Esophagus (tissue), 2 donors: ENCODE measurements at regions not wholly inside any gene's neighbourhood (a gene's known extent, or its start where the extent isn't known, plus 50 kb on each side); places are given as distances from the start of the nearest gene placed in this dataset.
"Not testable (repeated sequence)": the region's sequence is repeated elsewhere in the genome, so short reads cannot be mapped to it uniquely, and the experiment has no call there.

ENCODE experiments used
- H3K27ac ChIP-seq, 2 donors: one replicate each; pipeline ENCODE4 v1.5.1; 2013; ENCODE audit warnings: low read depth in 2 of 2, mild to moderate bottlenecking in 2 of 2, inconsistent platforms in 1 of 2, low read length in 1 of 2, moderate library complexity in 1 of 2
- H3K27me3 ChIP-seq, 2 donors: one replicate each; pipeline ENCODE4 v1.6.1; 2013; ENCODE audit warnings: low read length in 2 of 2, control low read depth in 1 of 2, mild to moderate bottlenecking in 1 of 2; ENCODE audit not compliant: insufficient read depth in 2 of 2, control insufficient read depth in 1 of 2
- H3K36me3 ChIP-seq, 2 donors: one replicate each; pipeline ENCODE4 v1.6.1; 2013; ENCODE audit warnings: low read length in 1 of 2; ENCODE audit not compliant: control insufficient read depth in 2 of 2, insufficient read depth in 2 of 2
- H3K4me1 ChIP-seq, 2 donors: one replicate each; pipeline ENCODE4 v1.6.1; 2013; ENCODE audit warnings: low read length in 1 of 2; ENCODE audit not compliant: control insufficient read depth in 2 of 2, insufficient read depth in 2 of 2
- H3K4me3 ChIP-seq, 2 donors: one replicate each; pipeline ENCODE4 v1.5.1; 2013; ENCODE audit warnings: low read length in 2 of 2, mild to moderate bottlenecking in 2 of 2, low read depth in 1 of 2, moderate library complexity in 1 of 2
- H3K9me3 ChIP-seq, 2 donors: one replicate each; pipeline ENCODE4 v1.6.1; 2013; ENCODE audit warnings: mild to moderate bottlenecking in 2 of 2, low read depth in 1 of 2, low read length in 1 of 2, moderate library complexity in 1 of 2; ENCODE audit not compliant: control insufficient read depth in 2 of 2, insufficient read depth in 1 of 2
- WGBS, 2 donors: extraction: QIAGEN DNeasy Blood & Tissue Kit; methylation state at CpG; one replicate each; pipeline ENCODE4 v1.1.7; 2013; 5-methylcytosine and 5-hydroxymethylcytosine counted together
- donor health status: healthy with polysubstance abuse.
- donor health status: Bipolar disorder and iron deficiency.

- Histone ChIP-seq H3K4me1 (no peaks in the 10 kb centered on the region), H3K27ac (no peak overlapping the region), H3K36me3 (no peaks in the 10 kb centered on the region), H3K9me3 (no peaks in the 10 kb centered on the region), H3K27me3 (no peaks in the 10 kb centered on the region), H3K4me3 (no peak overlapping the region)
- WGBS, 2 donors = 47 to 67% methylated on average over 1 of the region's 1 CpG
These were observed 332.7 kb downstream of the CENPW start for GRCh38 chr6:126672649-126673048.

DNA sequence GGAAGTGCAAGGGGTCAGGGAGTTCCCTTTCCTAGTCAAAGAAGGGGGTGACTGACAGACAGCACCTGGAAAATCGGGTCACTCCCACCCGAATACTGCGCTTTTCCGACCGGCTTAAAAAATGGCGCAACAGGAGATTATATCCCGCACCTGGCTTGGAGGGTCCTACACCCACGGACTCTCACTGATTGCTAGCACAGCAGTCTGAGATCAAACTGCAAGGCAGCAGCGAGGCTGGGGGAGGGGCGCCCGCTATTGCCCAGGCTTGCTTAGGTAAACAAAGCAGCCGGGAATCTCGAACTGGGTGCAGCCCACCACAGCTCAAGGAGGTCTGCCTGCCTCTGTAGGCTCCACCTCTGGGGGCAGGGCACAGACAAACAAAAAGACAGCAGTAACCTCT, 333.8 kb downstream of the CENPW start:
- not testable (repeated sequence) for H3K4me1 ChIP-seq, H3K27ac ChIP-seq, H3K27me3 ChIP-seq, H3K9me3 ChIP-seq, H3K4me3 ChIP-seq, H3K36me3 ChIP-seq
- WGBS, 2 donors = 89 to 90% methylated on average over 13 of the region's 13 CpGs

- no peak overlapping the region for H3K27ac ChIP-seq
- H3K36me3 ChIP-seq = no peaks in the 10 kb centered on the region
- peaks cover 0 to 2% of the 10 kb centered on the region in 2 donors for H3K9me3 ChIP-seq
- H3K4me1 ChIP-seq = no peaks in the 10 kb centered on the region
- 82% methylated on average over 2 of the region's 2 CpGs for WGBS, 2 donors
- no peak overlapping the region for H3K4me3 ChIP-seq
- H3K27me3 ChIP-seq = no peaks in the 10 kb centered on the region
These were observed 342.5 kb downstream of the CENPW start for GRCh38 chr6:126682440-126682839.

DNA sequence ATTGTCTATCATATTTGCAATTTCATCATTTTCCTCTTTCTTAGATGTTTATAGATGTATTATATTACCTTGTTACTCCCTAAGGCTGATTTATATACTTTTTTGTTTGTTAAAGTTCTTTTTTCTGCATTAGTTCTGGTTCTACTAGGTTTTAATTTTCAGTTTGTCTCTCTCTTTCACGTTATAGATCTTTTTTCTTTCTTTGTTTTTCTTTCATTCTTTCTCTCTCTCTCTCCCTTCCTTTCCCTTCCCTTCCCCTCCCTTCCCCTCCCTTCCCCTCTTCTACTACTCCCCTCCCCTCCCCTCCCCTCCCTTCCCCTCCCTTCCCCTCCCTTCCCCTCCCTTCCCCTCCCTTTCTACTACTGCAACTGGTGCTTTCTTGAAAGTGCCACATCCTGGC, 345.3 kb downstream of the CENPW start:
- Histone ChIP-seq H3K36me3 (no peaks in the 10 kb centered on the region), H3K4me3 (no peak overlapping the region), H3K4me1 (no peaks in the 10 kb centered on the region), H3K9me3 (peaks cover 0 to 2% of the 10 kb centered on the region in 2 donors), H3K27me3 (no peaks in the 10 kb centered on the region), H3K27ac (no peak overlapping the region)
- WGBS, 2 donors = 55 to 58% methylated on average over 1 of the region's 1 CpG

DNA sequence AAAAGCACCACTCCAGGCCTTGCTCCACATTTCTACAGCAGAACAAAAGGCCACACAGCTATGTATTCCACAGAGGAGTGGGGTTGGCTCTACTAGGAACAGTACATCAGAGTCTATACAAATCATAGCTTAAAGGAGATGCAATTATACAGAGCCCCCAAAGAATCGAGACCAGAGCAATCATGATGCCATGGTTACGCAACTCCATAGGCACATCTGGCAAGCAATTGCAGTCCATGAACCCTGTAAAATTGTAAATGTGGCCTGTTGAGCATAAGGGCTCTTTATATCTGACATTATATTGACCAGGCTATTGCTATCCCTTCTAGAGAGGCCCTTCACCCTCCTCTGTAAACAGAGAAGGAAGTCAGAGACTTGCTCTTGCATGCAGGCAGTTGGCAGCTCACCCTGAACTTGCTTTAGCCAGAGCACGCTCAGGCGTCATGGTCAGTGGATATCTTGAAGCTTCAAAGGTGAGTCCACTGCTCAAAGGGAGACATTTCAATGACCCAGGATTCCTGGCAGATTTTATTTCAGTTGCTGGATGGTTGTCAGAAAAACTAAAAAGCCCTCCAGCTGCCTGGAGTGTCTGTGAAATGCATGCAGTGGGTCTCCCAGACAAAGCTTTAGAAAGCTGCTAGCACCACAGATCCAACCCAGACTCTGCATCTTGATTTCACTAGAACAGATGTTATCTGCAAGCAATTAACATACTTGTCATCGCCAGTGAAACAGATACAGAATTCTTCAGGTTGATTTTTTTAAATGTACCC, 357.2 kb downstream of the CENPW start:
- no peak overlapping the region for H3K4me3 ChIP-seq
- no peak overlapping the region for H3K27ac ChIP-seq
- 60 to 62% methylated on average over 5 of the region's 5 CpGs for WGBS, 2 donors
- no peaks in the 10 kb centered on the region for H3K27me3 ChIP-seq
- H3K9me3 ChIP-seq = no peaks in the 10 kb centered on the region
- H3K4me1 ChIP-seq = no peaks in the 10 kb centered on the region
- no peaks in the 10 kb centered on the region for H3K36me3 ChIP-seq

- no peak overlapping the region for H3K4me3 ChIP-seq
- no peaks in the 10 kb centered on the region for H3K4me1 ChIP-seq
- no peaks in the 10 kb centered on the region for H3K27me3 ChIP-seq
- H3K27ac ChIP-seq = no peak overlapping the region
- H3K9me3 ChIP-seq = no peaks in the 10 kb centered on the region
- H3K36me3 ChIP-seq = no peaks in the 10 kb centered on the region
- WGBS, 2 donors = 42 to 65% methylated on average over 3 of the region's 3 CpGs
These were observed 358.9 kb downstream of the CENPW start for GRCh38 chr6:126698732-126699240.

DNA sequence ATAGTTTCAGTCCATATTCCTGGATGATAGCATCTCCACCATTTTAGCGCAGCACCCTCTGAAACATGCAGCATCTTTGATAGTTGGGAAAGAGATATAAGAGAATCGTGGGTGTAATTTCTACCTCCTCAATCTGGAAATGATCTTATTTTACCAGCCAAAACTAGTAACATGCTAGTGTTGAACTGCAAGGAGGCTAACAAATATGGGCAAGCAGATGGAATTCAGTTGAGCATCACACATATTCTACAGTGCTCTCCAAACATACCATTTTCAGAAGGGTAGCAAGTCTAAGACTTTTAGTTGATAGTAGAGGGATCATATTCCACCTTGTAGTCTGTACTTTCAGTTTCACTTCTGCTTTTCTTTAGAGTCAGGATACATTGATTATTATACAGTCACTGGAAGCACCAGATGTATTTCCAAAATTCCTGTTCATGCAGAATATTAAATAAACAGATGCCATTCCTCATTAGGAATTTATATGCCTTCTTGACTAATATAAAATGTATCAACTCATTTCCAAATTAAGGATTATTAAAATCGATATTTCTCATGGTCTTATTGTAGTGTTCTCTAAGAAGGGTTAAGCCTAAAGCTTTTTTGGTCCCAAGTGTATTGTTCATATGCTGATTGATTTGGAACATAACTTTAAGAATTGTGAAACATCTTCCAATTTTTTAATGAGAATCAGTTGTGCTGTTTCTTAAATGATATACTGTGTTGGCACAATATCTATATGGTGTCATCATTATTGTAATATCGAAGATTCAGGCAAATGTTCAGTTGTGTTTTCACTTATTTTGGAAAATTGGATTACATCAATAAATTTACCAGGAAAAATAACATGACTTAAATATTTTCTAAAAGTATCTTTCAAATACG, 362.0 kb downstream of the CENPW start:
- Histone ChIP-seq H3K4me3 (no peak overlapping the region), H3K27me3 (no peaks in the 10 kb centered on the region), H3K36me3 (no peaks in the 10 kb centered on the region), H3K9me3 (no peaks in the 10 kb centered on the region), H3K27ac (no peak overlapping the region), H3K4me1 (no peaks in the 10 kb centered on the region)
- 75 to 79% methylated on average over 5 of the region's 5 CpGs for WGBS, 2 donors

DNA sequence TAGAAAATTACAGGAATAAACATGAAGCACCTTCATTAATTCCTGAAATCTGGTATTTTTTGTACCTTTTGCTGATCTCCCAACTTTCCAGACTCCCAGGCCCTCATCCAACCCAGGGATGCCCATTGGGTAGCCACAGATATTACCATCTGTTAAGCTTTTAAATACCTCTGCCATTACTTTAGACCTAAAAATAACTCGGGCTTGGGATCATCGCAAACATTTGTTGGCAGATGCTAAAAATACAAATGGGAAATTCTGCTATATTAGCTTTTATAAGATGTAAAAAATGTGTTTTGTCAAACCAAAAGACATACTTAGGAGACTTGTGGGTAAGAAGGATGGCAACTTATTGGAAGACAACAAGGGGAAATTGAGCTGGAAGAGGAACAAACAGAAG, 376.1 kb downstream of the CENPW start:
- H3K4me1 ChIP-seq = no peaks in the 10 kb centered on the region
- H3K27me3 ChIP-seq = no peaks in the 10 kb centered on the region
- WGBS, 2 donors = 75 to 77% methylated on average over 2 of the region's 2 CpGs
- H3K4me3 ChIP-seq = no peak overlapping the region
- no peaks in the 10 kb centered on the region for H3K36me3 ChIP-seq
- no peaks in the 10 kb centered on the region for H3K9me3 ChIP-seq
- no peak overlapping the region for H3K27ac ChIP-seq

DNA sequence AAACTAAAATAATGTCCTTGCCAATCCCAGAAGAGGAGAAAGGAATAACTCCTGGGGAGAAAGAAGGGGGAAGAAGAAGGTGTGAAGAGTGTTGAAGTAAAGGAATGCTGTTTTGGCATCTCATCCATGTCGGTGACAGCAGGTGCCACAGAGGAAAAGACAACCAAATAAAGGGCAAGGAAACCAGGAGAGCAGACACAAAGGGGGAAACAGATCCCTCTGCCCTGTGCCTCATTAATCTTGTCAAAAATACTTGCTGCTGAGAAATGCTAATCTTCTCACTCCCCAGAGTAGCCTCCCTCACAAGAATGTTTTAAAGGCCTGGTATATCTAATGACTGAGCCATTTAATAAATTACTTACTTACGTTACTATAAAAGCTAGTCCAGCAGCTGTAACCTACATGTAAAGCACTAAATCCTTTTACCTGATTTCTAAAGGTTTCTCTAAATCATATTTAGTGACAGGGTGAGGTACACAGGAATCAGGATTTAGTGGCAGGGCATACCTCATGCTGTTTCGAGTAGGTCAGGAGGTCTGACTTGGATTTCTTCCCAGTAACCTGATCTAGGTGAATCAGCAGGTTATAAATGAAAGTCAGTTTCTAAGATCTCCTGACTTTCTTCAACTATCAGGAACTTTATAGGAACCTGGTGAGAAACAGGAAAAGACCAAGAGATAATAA, 377.1 kb downstream of the CENPW start:
- no peak overlapping the region for H3K27ac ChIP-seq
- no peaks in the 10 kb centered on the region for H3K27me3 ChIP-seq
- 31 to 36% methylated on average over 3 of the region's 3 CpGs for WGBS, 2 donors
- no peak overlapping the region for H3K4me3 ChIP-seq
- no peaks in the 10 kb centered on the region for H3K9me3 ChIP-seq
- no peaks in the 10 kb centered on the region for H3K4me1 ChIP-seq
- H3K36me3 ChIP-seq = no peaks in the 10 kb centered on the region
